HepG2 (cell line): ENCODE measurements at regions not wholly inside any gene's neighbourhood (a gene's known extent, or its start where the extent isn't known, plus 50 kb on each side); places are given as distances from the start of the nearest gene placed in this dataset.

Experiments
- ATAC-seq: fragments of 200-7000 bp; cut with Tn5 transposase; 3 replicates; pipeline ENCODE4 v1.9.1; 2020; ENCODE audit warnings: mild to moderate bottlenecking, moderate library complexity
- BruUV-seq: library from RNA; stranded (reverse); fragments of 400-500 nt; replicated peaks from 2 replicates; lab custom pipeline; 2021; lab: Mats Ljungman, UMichigan
- CTCF ChIA-PET: fragments of 300-600 bp; formaldehyde crosslinking; extraction: SDS; loops from one replicate; lab custom pipeline; 2021; ENCODE audit warnings: low total read pairs, inconsistent platforms, low intra/inter-chr PET ratio; lab: Yijun Ruan, JAX
- POLR2A ChIA-PET: fragments of 350-600 bp; sonication (Branson Sonifier 250); formaldehyde crosslinking; loops from one replicate; lab custom pipeline; 2020; ENCODE audit warnings: antibody characterized with exemption, inconsistent platforms; lab: Yijun Ruan, JAX
- DNase-seq: peaks from one replicate; pipeline ENCODE4 v3.0.0-alpha.2; 2015; ENCODE audit warnings: low spot score
- FAIRE-seq: peaks from 3 replicates; lab custom pipeline; 2011; peaks lifted over from hg19 to GRCh38; lab: Jason Lieb, UNC
- H2AFZ ChIP-seq: one replicate; pipeline ENCODE4 v1.6.1; 2011; ENCODE audit warnings: low read length, inconsistent platforms
- H3K27ac ChIP-seq: fragments of 300-600 bp; 3 replicates; pipeline ENCODE4 v1.8.0; 2011; ENCODE audit warnings: mixed run types, mild to moderate bottlenecking, mixed read lengths, low read length, inconsistent platforms; ENCODE audit not compliant: insufficient read depth; ENCODE audit errors: extremely low read length
- H3K27me3 ChIP-seq, 2 experiments: fragments of 200-600 bp in 1 of 2; 2 replicates in 1 of 2; 3 replicates in 1 of 2; pipeline versions ENCODE4 v1.6.0 to v1.8.0; 2011; ENCODE audit warnings: low read length in 2 of 2, mild to moderate bottlenecking in 2 of 2, moderate library complexity in 2 of 2, inconsistent platforms in 1 of 2; ENCODE audit not compliant: insufficient read depth in 2 of 2, control insufficient read depth in 1 of 2
- H3K36me3 ChIP-seq, 2 experiments: fragments of 200-600 bp in 1 of 2; replicated peaks in 1 of 2; 2 replicates in 1 of 2; 3 replicates in 1 of 2; pipeline versions ENCODE4 v1.5.1 to v1.8.0; 2011; ENCODE audit warnings: low read length in 2 of 2, inconsistent platforms in 1 of 2; ENCODE audit not compliant: insufficient read depth in 2 of 2, control insufficient read depth in 1 of 2
- H3K4me1 ChIP-seq: 2 replicates; pipeline ENCODE4 v1.5.1; 2012; ENCODE audit warnings: low read length, inconsistent platforms; ENCODE audit not compliant: insufficient read depth
- H3K4me2 ChIP-seq: 2 replicates; pipeline ENCODE4 v1.6.0; 2011; ENCODE audit warnings: low read depth, low read length, inconsistent platforms
- H3K4me3 ChIP-seq, 3 experiments: fragments of 200-600 bp in 1 of 3; sonication (generic), shearing (Covaris generic) in 1 of 3; replicated peaks in 1 of 3; 2 replicates each; pipeline ENCODE4 v1.5.1; 2011 to 2016; ENCODE audit warnings: low read length in 3 of 3, inconsistent platforms in 2 of 3, low read depth in 2 of 3, mild to moderate bottlenecking in 2 of 3, control low read depth in 1 of 3, mixed read lengths in 1 of 3; ENCODE audit not compliant: insufficient read depth in 1 of 3
- H3K79me2 ChIP-seq: one replicate; pipeline ENCODE4 v1.6.1; 2011; ENCODE audit warnings: low read length, inconsistent platforms; ENCODE audit not compliant: insufficient read depth
- H3K9ac ChIP-seq: 2 replicates; pipeline ENCODE4 v1.6.0; 2011; ENCODE audit warnings: mild to moderate bottlenecking, low read depth, low read length, inconsistent platforms; ENCODE audit not compliant: insufficient read depth
- H3K9me3 ChIP-seq: 2 replicates; pipeline ENCODE4 v1.5.1; 2012; ENCODE audit warnings: mild to moderate bottlenecking, low read length
- H4K20me1 ChIP-seq: 2 replicates; pipeline ENCODE4 v1.6.0; 2011; ENCODE audit warnings: inconsistent platforms, mild to moderate bottlenecking, low read length, moderate library complexity; ENCODE audit not compliant: insufficient read depth
- E2F2 ChIP-seq: sonication (generic); formaldehyde crosslinking; IDR thresholded peaks from 2 replicates; pipeline ENCODE4 v1.4.0; 2020; ENCODE audit warnings: missing genetic modification reagents, borderline replicate concordance
- E2F5 ChIP-seq: sonication (generic); formaldehyde crosslinking; conservative IDR thresholded peaks from 2 replicates; pipeline ENCODE4 v1.4.0; 2020; ENCODE audit warnings: missing genetic modification reagents
- SIN3A ChIP-seq: IDR thresholded peaks from 2 replicates; pipeline ENCODE4 v1.6.1; 2011; ENCODE audit warnings: low read depth, mild to moderate bottlenecking, control low read depth, low read length, borderline replicate concordance
- ZMYM3 ChIP-seq: sonication (generic); formaldehyde crosslinking; IDR thresholded peaks from 2 replicates; pipeline ENCODE4 v1.5.1; 2020; ENCODE audit warnings: mild to moderate bottlenecking, missing genetic modification reagents
- ZNF362 ChIP-seq: sonication (generic); formaldehyde crosslinking; IDR thresholded peaks from 2 replicates; pipeline ENCODE4 v1.4.0; 2020; ENCODE audit warnings: missing genetic modification reagents, mild to moderate bottlenecking, borderline replicate concordance
- ZNF496 ChIP-seq: sonication (generic); formaldehyde crosslinking; IDR thresholded peaks from 2 replicates; pipeline ENCODE4 v1.8.1; 2023; ENCODE audit warnings: mild to moderate bottlenecking, moderate library complexity, missing genetic modification reagents; ENCODE audit not compliant: insufficient replicate concordance
- ZNF597 ChIP-seq: sonication (generic); formaldehyde crosslinking; IDR thresholded peaks from 2 replicates; pipeline ENCODE4 v1.5.0; 2020; ENCODE audit warnings: missing genetic modification reagents
- ZNF616 ChIP-seq: sonication (generic); formaldehyde crosslinking; IDR thresholded peaks from 2 replicates; pipeline ENCODE4 v1.5.0; 2020; ENCODE audit warnings: low read depth, mild to moderate bottlenecking, missing genetic modification reagents
- ZNF652 ChIP-seq: IDR thresholded peaks from 2 replicates; pipeline ENCODE4 v1.6.1; 2016; ENCODE audit warnings: low read depth, borderline replicate concordance
- ZNF704 ChIP-seq: sonication (generic); formaldehyde crosslinking; IDR thresholded peaks from 2 replicates; pipeline ENCODE4 v1.8.1; 2023; ENCODE audit warnings: mild to moderate bottlenecking, inconsistent platforms, moderate library complexity, missing genetic modification reagents, borderline replicate concordance
- in situ Hi-C: cut with HindIII; loops from 2 replicates; pipeline ENCODE4 v1.10.0; 2017; ENCODE audit warnings: low pct_unique_long_range_greater_than_20kb; ENCODE audit not compliant: extremely low pct_ligation_motif_present
- intact Hi-C: fragments of 100-400 bp; cut with micrococcal nuclease; formaldehyde crosslinking; loops from one replicate; pipeline ENCODE4 v1.10.0; 2022; ENCODE audit not compliant: unreplicated experiment

- FAIRE-seq: no peak
- Histone ChIP-seq H4K20me1 (no peaks in the 10 kb centered on the region), H3K36me3 (0 out of 5 replicates have a peak, but pooled peaks cover 0 to 3% of the 10 kb centered on the region in 2 experiments), H3K27me3 (no peaks in the 10 kb centered on the region; a peak in 1 of 5 replicates), H3K9me3 (no peaks in the 10 kb centered on the region), H2AFZ (no peak overlapping the region), H3K79me2 (no peaks in the 10 kb centered on the region), H3K27ac (no peak overlapping the region), H3K9ac (no peak overlapping the region), H3K4me2 (peak overlapping the region; percentile 19; the same call in 1 of the 2 replicates), H3K4me1 (peaks cover 36% of the 10 kb centered on the region), H3K4me3 (no peak overlapping the region)
- no peak for ATAC-seq
- in situ Hi-C loops (no loop called here), intact Hi-C loops (no loop called here)
- TF ChIP-seq E2F5 (CRISPR knock-in tag) (no peak), ZNF597 (CRISPR knock-in tag) (no peak), ZNF616 (CRISPR knock-in tag) (no peak), E2F2 (CRISPR knock-in tag) (no peak), SIN3A (no peak), ZNF704 (CRISPR knock-in tag) (no peak), ZNF652 (CRISPR knock-in tag) (no peak), ZNF496 (CRISPR knock-in tag) (no peak), ZMYM3 (no peak), ZNF362 (CRISPR knock-in tag) (no peak)
- BruUV-seq: no TSS peak
- ChIA-PET POLR2A (no interaction called here), CTCF (no interaction called here)
- no peak for DNase-seq
Observed at GRCh38 chr6:109253366-109253765, 128.9 kb downstream of the CD164 start.
